NCI-H460 (cell line): ENCODE measurements at regions not wholly inside any gene's neighbourhood (a gene's known extent, or its start where the extent isn't known, plus 50 kb on each side); places are given as distances from the start of the nearest gene placed in this dataset.

ENCODE experiments used
- DNase-seq: peaks from one replicate; pipeline ENCODE4 v3.0.0-alpha.2; 2016; ENCODE audit warnings: low read depth; ENCODE audit errors: extremely low read depth

- no peak for DNase-seq
Measured at GRCh38 chr12:127731657-127732056, 535.3 kb upstream of the TMEM132C start.

GRCh38 chr12:127742231-127742630 is 524.7 kb upstream of the TMEM132C start:
- no peak for DNase-seq

GRCh38 chr12:127745469-127746212 is 521.3 kb upstream of the TMEM132C start:
- DNase-seq, result no peak

- DNase-seq, result no peak
Measured at GRCh38 chr12:127749416-127749815, 517.6 kb upstream of the TMEM132C start.

- no peak for DNase-seq
Measured at GRCh38 chr12:127750076-127750840, 516.7 kb upstream of the TMEM132C start.

GRCh38 chr12:127752802-127753201 is 514.2 kb upstream of the TMEM132C start:
- DNase-seq, result no peak

GRCh38 chr12:127760357-127760756 is 506.6 kb upstream of the TMEM132C start:
- no peak for DNase-seq

- DNase-seq, result no peak
Measured at GRCh38 chr12:127760996-127761395, 506.0 kb upstream of the TMEM132C start.

GRCh38 chr12:127761880-127762279 is 505.1 kb upstream of the TMEM132C start:
- DNase-seq, result no peak

GRCh38 chr12:127767656-127768055 is 499.3 kb upstream of the TMEM132C start:
- DNase-seq, result no peak

- no peak for DNase-seq
Measured at GRCh38 chr12:127770118-127770517, 496.9 kb upstream of the TMEM132C start.

GRCh38 chr12:127771546-127771945 is 495.4 kb upstream of the TMEM132C start:
- DNase-seq, result no peak

- no peak for DNase-seq
Measured at GRCh38 chr12:127773520-127773919, 493.4 kb upstream of the TMEM132C start.

- DNase-seq, result no peak
Measured at GRCh38 chr12:127774828-127775227, 492.1 kb upstream of the TMEM132C start.

GRCh38 chr12:127779301-127780045 is 487.5 kb upstream of the TMEM132C start:
- DNase-seq, result no peak

GRCh38 chr12:127780881-127781280 is 486.1 kb upstream of the TMEM132C start:
- no peak for DNase-seq

GRCh38 chr12:127781336-127781735 is 485.6 kb upstream of the TMEM132C start:
- DNase-seq, result no peak

GRCh38 chr12:127785540-127785939 is 481.4 kb upstream of the TMEM132C start:
- no peak for DNase-seq

GRCh38 chr12:127785986-127786590 is 480.9 kb upstream of the TMEM132C start:
- no peak for DNase-seq

- no peak for DNase-seq
Measured at GRCh38 chr12:127787544-127787943, 479.4 kb upstream of the TMEM132C start.

- no peak for DNase-seq
Measured at GRCh38 chr12:127790376-127790775, 476.6 kb upstream of the TMEM132C start.
